Ishikawa (cell line): ENCODE measurements at regions not wholly inside any gene's neighbourhood (a gene's known extent, or its start where the extent isn't known, plus 50 kb on each side); places are given as distances from the start of the nearest gene placed in this dataset.

Experiments used
- CEBPB ChIP-seq: IDR thresholded peaks from 2 replicates; pipeline ENCODE4 v1.6.1; 2012
- CREB1 ChIP-seq: IDR thresholded peaks from 2 replicates; pipeline ENCODE4 v1.6.1; 2012; ENCODE audit warnings: low read depth
- EGR1 ChIP-seq: IDR thresholded peaks from 2 replicates; pipeline ENCODE4 v1.6.1; 2012
- EP300 ChIP-seq: IDR thresholded peaks from 2 replicates; pipeline ENCODE4 v1.6.1; 2012; ENCODE audit warnings: borderline replicate concordance
- FOXM1 ChIP-seq: IDR thresholded peaks from 2 replicates; pipeline ENCODE4 v1.6.1; 2012; ENCODE audit warnings: low read depth, borderline replicate concordance
- MAX ChIP-seq: IDR thresholded peaks from 2 replicates; pipeline ENCODE4 v1.6.1; 2012
- NFIC ChIP-seq: IDR thresholded peaks from 2 replicates; pipeline ENCODE4 v1.6.1; 2012
- RAD21 ChIP-seq: IDR thresholded peaks from 2 replicates; pipeline ENCODE4 v1.6.1; 2012; ENCODE audit warnings: low read depth
- REST ChIP-seq: IDR thresholded peaks from 2 replicates; pipeline ENCODE4 v1.6.1; 2012; ENCODE audit warnings: low read depth, mild to moderate bottlenecking
- TAF1 ChIP-seq: IDR thresholded peaks from 2 replicates; pipeline ENCODE4 v1.6.1; 2012; ENCODE audit warnings: low read depth, mild to moderate bottlenecking
- TCF12 ChIP-seq: IDR thresholded peaks from 2 replicates; pipeline ENCODE4 v1.6.1; 2012; ENCODE audit warnings: low read depth
- TEAD4 ChIP-seq: IDR thresholded peaks from 2 replicates; pipeline ENCODE4 v1.6.1; 2012
- USF1 ChIP-seq: IDR thresholded peaks from 2 replicates; pipeline ENCODE4 v1.6.1; 2012
- YY1 ChIP-seq: IDR thresholded peaks from 2 replicates; pipeline ENCODE4 v1.6.1; 2012; ENCODE audit warnings: low read depth
- ZBTB7A ChIP-seq: IDR thresholded peaks from 2 replicates; pipeline ENCODE4 v1.6.1; 2012; ENCODE audit warnings: low read depth

- no peak for TF ChIP-seq TEAD4
Observed at GRCh38 chr2:16272038-16272788, 331.9 kb downstream of the MYCN start.

GRCh38 chr2:16271231-16271896 lies 331.0 kb downstream of the MYCN start:
- TF ChIP-seq EP300 (no peak), TAF1 (no peak), EGR1 (no peak), NFIC (no peak), TEAD4 (no peak), FOXM1 (no peak), USF1 (no peak)

- TF ChIP-seq CREB1 (no peak), MAX (no peak), TAF1 (no peak), CEBPB (no peak), FOXM1 (no peak), TCF12 (no peak), RAD21 (no peak), REST (no peak), USF1 (no peak), EGR1 (no peak), YY1 (no peak), NFIC (no peak), TEAD4 (no peak), EP300 (no peak)
Observed at GRCh38 chr2:16270441-16270840, 330.1 kb downstream of the MYCN start.

- no peak for TF ChIP-seq REST
- no peak for TF ChIP-seq YY1
- no peak for TF ChIP-seq EGR1
- TF ChIP-seq TCF12: no peak
- no peak for TF ChIP-seq EP300
- TF ChIP-seq RAD21: no peak
Observed at GRCh38 chr2:16268301-16269000, 328.1 kb downstream of the MYCN start.

GRCh38 chr2:16266571-16266970 lies 326.2 kb downstream of the MYCN start:
- TF ChIP-seq EGR1: no peak
- TF ChIP-seq MAX: no peak
- no peak for TF ChIP-seq YY1
- no peak for TF ChIP-seq CEBPB
- TF ChIP-seq CREB1: no peak
- no peak for TF ChIP-seq FOXM1
- TF ChIP-seq ZBTB7A: no peak
- TF ChIP-seq REST: no peak
- TF ChIP-seq TCF12: no peak
- no peak for TF ChIP-seq USF1
- no peak for TF ChIP-seq TAF1
- no peak for TF ChIP-seq EP300
- no peak for TF ChIP-seq TEAD4
- TF ChIP-seq RAD21: no peak
- no peak for TF ChIP-seq NFIC
